GM18508 (cell line): ENCODE measurements at regions not wholly inside any gene's neighbourhood (a gene's known extent, or its start where the extent isn't known, plus 50 kb on each side); places are given as distances from the start of the nearest gene placed in this dataset.

Experiments
- ATAC-seq: cut with Tn5 transposase; IDR thresholded peaks from one replicate; pipeline ENCODE4 v1.9.1; 2021; ENCODE audit warnings: moderate number of reproducible peaks; ENCODE audit not compliant: insufficient read depth, unreplicated experiment

DNA sequence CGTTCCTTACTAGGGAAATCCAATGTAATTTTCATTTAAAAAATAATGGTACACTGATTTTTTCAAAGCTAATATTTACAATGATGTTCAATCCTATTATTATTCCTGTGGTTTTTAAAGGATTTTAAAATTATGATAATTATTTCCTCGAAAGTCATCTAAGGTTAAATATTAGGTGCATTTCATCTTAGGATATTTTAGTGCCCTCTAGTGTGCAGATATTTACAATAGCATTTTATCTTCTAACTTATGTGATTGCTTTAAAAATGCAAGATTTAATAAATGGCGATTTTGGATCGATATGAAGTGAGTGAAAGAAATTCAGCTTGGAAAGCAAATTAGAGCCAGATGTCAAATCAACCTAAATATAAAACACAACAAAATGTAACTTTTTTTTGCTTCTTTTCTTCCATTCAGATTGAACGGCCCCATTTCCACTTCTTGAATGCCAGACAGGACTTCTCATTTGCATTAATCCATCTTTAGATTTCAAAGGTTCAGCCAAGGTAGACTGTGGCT lies 293.5 kb downstream of the SLC6A15 start:
- ATAC-seq = no peak

DNA sequence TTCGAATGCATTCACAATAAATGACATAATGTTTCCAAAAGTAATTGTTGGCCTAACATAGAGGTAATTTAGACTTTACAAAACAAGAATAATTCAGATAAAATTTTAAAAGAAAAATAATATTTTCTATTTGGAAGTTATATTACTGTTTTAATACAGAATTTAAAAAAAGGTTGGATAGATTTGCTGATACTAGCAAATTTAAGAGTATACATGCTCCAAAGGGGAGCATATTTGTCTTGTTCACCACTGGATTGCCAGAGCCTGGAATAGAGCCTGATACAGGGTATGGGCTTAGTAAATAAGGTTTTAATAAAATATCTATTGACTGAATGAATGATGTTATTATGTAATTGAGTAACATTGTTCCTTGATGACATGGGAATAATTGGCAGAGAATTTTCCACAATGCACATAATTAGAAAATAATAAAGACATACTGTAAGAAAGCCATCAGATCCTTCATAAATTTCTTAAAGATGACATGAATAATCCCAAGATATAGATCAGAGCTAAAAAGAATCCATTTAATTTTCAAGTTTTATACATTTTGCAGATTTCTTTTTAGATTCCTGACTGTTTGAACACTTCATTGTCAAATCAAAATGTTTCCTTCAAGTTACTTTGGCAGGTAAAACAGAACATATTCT lies 305.3 kb downstream of the SLC6A15 start:
- ATAC-seq = no peak

DNA sequence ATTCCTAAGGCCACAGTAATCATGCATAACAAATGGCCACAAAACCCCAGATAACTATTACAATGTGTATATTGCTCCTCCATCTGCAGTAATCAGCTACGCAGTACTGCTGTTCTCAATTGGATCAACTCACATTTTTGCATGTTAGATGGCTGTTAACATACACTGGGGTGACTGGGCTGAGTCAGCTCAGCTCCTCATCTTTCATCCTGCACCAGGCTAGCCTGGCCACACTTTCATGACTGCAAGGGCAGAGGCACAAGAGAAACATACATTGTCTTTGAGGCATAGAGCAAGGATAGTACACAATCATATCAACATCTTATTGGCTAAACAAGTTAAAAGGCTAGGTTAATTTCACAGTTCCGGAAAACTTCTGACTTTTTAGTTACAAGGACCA lies 306.6 kb downstream of the SLC6A15 start:
- ATAC-seq = no peak

DNA sequence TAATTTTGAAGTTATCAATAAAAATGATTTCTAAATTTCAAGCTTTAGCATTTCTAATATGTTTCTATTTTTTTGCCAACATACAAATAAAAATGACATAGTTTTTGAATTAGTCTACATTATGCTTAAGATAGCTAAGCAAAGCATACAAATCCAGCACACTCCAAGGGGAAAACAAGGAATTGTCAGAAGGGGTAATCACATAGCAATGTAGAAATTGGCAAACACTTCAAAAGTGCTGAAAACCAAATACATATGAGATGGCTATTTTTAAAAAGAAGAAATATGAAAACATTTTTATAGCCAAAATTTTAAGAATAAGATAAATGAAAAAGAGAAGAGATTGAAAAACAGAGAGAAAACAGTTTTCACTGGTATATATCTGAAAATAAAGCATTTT lies 308.0 kb downstream of the SLC6A15 start:
- ATAC-seq = no peak

DNA sequence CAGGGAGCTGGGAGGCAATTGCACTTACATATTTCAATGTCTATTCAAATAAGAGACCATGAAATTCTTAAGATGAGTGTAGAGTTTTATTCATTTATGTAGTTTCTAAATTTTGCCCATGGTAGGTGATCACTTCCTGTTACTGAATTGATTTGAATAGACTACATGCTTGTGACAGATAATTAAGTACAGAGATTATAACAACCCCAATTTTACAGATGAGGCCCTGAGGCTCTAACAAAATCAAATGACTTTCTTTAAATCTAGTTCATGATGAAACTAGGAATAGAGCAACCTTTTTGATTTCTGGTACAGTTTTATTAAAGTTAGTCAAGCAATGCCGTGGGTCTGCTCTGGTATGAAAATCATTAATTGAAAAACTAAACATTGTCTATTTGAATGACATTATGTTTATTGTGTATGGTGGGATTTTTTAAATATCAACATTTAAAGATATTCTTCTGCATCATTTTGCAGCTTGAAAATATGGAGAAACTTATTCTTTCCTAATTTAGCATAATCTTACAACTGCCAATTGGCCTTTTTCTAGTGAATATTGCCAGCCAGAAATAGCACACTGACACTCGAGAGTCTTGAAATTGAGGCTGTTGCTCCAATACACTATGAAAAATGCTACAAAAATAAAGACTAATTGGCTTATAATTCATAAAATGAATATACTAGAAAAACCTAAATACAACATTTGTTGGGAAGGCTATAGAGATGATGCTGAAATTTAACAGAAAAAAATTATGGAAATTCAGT lies 308.9 kb downstream of the SLC6A15 start:
- no peak for ATAC-seq

DNA sequence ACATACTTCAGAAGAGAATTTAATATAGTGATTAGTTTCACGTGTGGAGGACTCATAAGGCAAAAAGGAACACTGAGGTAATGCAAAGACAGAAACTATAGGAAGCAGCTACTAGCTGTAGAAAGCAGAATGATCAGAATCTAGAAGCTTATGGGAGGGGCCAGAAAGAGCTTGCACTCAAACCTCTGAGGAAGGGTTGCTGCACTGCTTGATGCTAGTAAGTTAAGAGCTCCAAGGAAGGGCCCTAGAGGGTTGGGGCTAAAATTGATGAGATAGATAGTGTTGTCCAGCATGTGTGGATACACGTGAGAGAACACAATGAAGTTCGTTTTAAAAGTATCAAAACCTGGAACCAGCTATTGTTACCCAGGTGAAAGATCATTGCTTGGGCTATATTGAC lies 311.1 kb downstream of the SLC6A15 start:
- ATAC-seq = no peak

DNA sequence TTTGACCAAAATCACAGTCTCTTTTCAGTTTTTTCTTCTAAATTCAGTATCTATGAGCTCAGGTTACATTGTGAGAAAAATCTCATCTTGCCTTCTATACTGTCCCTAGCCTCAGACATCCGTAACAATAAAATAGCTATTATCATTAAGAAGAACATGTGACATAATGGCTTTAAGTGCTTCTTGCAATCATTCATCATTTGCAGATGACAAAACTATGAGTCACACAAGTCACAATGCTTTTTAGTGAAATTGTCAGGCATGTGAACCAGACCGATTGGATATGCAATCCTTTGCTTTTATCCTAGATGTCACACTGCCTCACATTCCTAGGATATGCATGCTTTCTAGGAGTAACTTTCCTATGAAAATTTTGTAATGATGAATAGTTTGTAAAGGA lies 313.1 kb downstream of the SLC6A15 start:
- no peak for ATAC-seq

DNA sequence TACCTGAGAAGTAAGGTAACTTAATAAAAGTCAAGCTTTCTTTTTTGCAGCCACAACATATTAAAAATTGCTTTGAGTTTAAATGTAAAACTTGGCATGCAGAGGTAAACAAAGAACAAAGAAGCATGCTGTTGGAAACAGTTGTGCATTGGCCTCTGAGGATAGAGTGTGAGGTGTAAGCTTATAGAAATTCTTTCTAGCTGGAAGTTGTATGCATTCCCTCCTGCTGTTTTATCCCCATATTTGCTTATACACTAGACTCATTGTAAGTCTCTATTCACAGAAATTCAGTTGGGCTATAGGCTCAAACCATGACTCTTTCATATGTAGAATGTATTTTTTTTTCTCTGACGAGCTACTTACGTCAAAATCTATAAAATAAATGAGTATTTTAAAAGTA lies 316.3 kb downstream of the SLC6A15 start:
- no peak for ATAC-seq

DNA sequence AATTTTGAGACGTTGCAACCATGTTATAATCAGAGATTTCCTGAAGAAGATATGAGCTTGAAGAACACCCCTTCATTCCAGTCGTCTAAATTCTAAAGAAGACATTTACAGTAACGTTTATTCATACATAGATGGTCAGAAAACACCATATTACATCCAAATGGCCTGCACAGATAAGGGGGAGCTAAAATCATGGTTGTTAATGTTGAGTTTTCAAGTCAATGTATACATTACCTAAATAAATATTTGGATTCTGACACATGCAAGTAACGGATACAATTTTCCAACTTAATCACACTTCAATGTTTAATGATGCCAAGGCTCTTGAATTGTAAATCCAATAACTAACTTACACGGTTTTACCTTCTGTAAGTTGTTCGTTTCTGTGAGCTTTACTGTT lies 318.4 kb downstream of the SLC6A15 start:
- ATAC-seq = no peak

DNA sequence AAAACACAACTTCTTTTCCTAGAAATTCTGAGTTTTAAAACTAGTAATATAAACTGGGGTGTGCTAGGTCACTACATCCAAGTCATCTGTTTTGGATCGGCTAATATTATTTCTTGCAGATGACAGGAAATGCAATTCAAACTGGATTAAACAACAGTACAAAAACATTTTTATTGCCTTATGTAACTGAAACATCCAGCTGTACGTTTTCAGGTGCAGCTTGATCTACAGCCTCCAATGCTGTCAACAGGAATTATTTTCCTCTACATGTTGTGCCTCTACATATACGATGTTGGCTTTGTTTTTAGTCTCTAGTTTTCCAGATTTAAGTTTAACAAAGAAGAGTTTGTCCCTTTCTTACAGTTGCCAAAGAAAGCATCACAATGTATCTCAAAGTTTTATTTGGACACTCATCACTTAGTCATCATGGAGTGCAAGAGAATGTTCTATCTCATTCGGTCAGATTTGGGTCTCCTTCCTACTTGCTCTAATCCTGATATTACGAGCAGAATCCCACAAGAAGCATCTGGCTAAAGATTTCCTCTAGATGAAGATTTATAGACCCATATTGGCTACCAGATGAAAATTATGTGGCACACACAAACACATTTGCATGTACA lies 326.7 kb downstream of the SLC6A15 start:
- ATAC-seq = no peak

DNA sequence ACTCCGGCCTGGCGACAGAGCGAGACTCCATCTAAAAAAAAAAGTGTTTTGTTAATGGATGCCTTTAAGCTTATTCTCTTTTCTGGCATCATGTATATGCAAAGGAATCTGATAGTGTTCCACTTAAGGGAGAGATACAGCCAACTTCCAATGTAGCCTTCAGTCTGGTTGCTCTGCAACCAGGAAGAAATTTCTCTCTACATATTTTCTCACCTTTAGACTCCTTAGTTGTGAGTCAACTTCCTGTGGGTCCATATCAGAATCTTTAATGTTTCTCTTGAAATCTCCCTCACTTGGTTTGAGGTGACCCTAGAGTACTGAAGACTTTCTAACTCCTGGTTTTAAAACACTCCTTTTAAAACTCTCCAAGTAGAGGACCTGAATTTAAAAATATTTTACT lies 340.4 kb downstream of the SLC6A15 start:
- ATAC-seq = no peak

DNA sequence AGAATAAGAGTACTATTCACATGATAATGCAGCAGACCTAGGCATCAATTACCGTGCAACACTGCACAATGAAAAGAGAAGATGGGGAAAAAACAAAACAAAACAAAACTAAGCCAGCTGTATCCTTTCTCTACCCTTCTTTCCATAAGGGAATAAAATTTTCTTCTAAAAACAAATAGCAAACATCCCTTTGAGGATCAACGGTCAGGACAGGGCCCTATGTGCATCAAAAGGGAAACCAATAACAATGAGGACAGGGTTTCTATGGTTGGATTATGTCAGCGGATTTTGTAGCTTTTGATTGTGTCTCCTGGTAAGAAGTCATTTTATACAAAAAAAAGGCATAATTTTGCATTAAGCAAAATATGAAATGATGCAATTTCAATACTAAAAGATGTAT lies 350.3 kb downstream of the SLC6A15 start:
- no peak for ATAC-seq

DNA sequence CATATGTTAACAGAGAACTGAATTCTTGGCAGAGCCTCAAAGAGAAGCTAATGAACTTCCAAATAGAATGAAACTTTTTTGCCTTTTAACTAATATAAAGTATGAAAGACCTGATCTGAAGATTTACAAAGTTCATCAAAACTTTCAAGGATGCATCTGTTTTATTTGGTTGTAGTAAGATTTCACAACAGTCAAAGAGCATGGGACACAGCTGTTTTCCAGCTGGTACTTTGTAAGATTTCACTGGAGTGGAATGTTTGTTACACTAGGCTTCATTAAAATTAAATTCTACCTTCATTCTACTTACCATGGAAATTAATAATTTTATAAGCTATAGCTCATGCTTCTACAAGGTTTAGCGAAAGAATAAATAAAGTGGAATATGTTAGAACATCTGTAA lies 351.2 kb downstream of the SLC6A15 start:
- ATAC-seq = no peak

DNA sequence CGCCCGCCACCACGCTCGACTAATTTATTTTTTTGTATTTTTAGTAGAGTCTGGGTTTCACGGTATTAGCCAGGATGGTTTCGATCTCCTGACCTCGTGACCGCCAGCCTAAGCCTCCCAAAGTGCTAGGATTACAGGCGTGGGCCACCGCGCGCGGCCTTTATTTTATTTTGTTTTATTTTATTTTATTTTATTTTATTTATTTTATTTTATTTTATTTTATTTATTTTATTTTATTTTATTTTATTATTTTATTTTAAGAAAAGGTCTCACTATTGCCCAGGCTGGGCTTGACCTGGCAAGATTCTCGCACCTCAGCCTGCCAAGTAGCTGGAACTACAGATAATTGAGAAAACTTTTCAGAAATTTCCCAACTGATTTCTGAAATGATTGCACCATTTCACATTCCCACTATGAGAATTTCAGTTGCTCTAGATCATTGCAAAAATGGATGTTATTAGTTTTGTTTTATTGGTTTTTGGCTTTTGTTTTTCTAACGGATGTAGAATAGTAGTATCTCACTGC lies 358.3 kb downstream of the SLC6A15 start:
- no peak for ATAC-seq

DNA sequence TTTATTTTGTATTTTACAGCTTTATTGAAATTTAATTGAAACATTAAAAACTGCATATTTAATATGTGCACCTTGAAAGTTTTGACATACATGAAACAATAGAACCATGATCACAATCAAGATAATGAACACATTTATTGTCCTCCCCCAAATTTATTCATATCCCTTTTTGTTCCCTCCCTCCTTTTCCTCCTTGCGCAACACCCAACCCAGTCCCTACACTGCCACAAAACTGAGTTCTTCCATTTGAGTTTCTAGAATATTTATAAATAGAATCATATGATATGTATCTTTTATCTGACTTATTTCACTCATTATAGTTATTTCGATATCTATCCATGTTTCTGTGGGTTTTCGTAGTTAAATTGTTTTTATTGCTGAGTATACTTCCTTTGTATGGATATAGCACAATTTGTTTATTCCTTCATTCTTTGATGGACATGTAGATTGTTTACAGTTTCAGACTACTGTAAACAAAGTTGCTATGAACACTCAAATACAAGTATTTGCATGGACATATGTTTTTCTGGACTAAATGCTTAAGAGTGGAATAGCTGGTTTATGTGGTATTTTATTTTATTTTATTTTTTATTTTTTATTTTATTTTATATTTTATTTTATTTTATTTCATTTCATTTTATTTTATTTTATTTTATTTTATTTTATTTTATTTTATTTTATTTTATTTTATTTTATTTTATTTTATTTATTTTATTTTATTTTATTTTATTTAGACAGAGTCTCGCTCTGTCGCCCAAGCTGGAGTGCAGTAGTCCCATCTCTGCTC lies 359.1 kb downstream of the SLC6A15 start:
- ATAC-seq = no peak

DNA sequence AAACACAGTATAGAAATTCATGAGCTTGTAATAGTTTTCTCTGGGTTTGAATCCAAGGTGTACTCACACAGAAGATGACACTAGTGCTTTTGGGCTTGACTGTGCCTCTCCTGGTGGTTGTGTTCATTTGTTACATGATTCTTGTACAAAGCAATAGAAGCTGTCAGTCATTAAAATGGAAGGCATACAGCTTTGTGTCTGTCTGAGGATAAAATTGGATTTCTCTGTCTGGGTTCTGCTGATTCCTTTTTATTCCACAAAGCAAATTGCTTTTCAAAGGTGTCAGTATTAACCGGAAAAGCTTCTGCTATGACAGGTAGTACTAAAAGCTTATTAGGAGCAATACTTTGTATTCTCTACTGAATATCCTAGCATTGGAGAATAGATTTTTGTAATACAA lies 361.2 kb downstream of the SLC6A15 start:
- ATAC-seq = no peak

DNA sequence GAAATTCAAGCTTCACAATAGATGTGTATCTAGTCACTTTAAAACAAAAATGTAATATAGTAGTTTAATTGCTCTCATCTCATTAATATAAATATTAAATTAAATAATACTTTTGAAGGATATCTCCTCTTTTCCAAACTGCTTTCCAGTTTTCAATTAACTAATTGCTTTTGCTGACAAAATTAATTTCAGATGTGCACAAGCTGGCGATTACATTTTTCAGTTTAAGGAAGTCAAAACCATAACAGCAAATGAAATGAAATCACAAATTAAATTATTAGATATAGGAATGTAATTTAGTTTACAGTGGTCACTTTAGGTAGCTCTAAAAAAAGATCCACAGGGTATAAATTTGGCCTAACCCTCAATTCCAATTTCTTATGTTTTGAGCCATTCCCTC lies 362.1 kb downstream of the SLC6A15 start:
- no peak for ATAC-seq

DNA sequence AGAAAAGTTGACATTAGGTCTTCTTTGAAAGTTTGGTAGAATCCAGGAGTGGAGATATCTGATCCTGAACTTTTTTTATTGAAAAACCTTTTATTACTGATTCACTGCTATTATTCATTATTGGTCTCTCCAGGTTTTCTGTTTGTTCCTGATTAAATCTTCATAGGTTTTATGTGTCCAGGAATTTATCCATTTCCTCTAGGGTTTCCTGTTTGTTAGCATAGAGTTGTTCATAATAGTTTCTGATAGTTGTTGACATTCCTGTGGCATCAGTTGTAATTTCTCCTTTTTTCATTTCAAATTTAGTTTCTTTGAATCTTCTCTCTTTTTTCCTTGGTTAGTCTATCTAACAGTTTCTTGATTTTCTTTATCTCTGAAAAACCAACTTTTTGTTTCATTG lies 370.3 kb downstream of the SLC6A15 start:
- no peak for ATAC-seq

DNA sequence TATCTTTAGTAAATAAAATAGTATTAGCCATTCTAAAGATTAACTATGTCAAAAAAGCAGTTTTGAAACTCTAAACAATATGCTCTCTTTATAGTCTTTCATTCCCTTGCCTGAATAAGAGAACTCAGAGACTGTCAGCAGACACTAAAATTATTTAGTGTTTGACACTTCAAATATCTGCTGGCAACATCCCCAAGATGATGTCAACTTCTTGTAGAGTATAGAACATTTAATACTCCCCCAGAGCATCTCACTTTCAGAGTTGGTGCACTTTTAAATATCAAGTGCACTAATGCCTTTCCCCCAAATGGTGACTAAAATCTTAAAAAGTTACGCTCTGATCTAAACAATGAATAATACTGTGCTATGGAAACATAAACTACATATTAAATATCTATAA lies 374.9 kb downstream of the SLC6A15 start:
- ATAC-seq = no peak

DNA sequence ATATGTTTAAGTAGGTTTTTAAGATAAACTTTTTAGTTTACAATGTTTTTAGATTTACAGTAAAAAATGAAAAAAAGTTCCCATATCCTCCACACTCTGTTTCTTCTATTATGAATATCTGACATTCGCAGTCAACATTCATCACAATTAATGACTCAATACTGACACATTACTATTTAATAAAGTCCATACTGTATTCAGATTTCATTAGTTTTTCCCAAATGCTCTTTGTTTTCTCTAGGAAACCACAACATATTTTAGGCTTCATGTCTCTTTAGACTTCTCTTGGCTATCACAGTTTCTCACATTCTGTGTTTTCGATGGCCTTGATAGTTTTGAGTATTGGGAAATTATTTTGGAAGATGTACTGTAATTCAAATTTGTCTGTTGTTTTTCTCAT lies 399.8 kb downstream of the SLC6A15 start:
- no peak for ATAC-seq

DNA sequence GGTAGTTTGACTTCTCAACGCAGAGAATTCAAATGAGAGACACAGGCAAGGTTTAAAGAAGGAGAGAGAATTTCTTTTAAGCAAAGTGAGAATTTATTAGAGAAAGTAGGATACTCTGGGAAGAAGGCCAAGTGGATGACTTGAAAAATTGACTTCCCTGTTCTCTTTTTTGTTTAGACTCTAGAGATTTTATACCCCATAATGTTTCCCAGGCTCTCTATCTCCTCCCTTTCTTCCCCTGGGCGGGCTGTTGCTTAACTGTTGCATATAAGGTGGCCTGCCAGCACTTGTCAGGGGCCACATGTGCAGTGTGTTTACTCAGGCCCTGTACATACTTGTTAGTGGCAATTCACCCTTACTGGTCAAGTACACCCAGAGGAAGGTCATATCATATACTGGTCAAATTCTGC lies 403.7 kb downstream of the SLC6A15 start:
- no peak for ATAC-seq
